AG09309 (cell line): ENCODE measurements at regions not wholly inside any gene's neighbourhood (a gene's known extent, or its start where the extent isn't known, plus 50 kb on each side); places are given as distances from the start of the nearest gene placed in this dataset.

Source experiments
- DNase-seq: peaks from one replicate; pipeline ENCODE4 v3.0.0-alpha.2; 2010; ENCODE audit warnings: low read depth
- H3K4me3 ChIP-seq: 2 replicates; pipeline ENCODE4 v1.5.1; 2011; ENCODE audit warnings: mild to moderate bottlenecking, low read depth, low read length, moderate library complexity; ENCODE audit not compliant: control insufficient read depth
- CTCF ChIP-seq: IDR thresholded peaks from 2 replicates; pipeline ENCODE4 v1.5.1; 2011; ENCODE audit warnings: mild to moderate bottlenecking, low read depth, low read length, inconsistent platforms; ENCODE audit not compliant: insufficient read depth, control insufficient read depth; ENCODE audit errors: missing control alignments

- TF ChIP-seq CTCF, result no peak
- no peak overlapping the region for H3K4me3 ChIP-seq
- DNase-seq, result no peak
Observed at GRCh38 chr11:70798296-70798695, 400.0 kb downstream of the CTTN start.

- H3K4me3 ChIP-seq, result no peak overlapping the region
- DNase-seq, result peak; percentile 11
- TF ChIP-seq CTCF, result no peak
Observed at GRCh38 chr11:70799386-70799785, 401.1 kb downstream of the CTTN start.

- no peak for TF ChIP-seq CTCF
- no peak overlapping the region for H3K4me3 ChIP-seq
Observed at GRCh38 chr11:70802185-70802584, 403.9 kb downstream of the CTTN start.

GRCh38 chr11:70804139-70804837, 406.0 kb downstream of the CTTN start:
- TF ChIP-seq CTCF, result no peak
- DNase-seq, result no peak
- H3K4me3 ChIP-seq, result no peak overlapping the region

More at GRCh38 chr11:70802185-70802584, 403.9 kb downstream of the CTTN start:
- no peak for DNase-seq

- DNase-seq, result no peak
- no peak for TF ChIP-seq CTCF
- H3K4me3 ChIP-seq, result no peak overlapping the region
Observed at GRCh38 chr11:70805243-70805642, 406.9 kb downstream of the CTTN start.

- no peak for TF ChIP-seq CTCF
- no peak for DNase-seq
- H3K4me3 ChIP-seq, result no peak overlapping the region
Observed at GRCh38 chr11:70805971-70806370, 407.6 kb downstream of the CTTN start.
